ENCODE measurements at regions not wholly inside any gene's neighbourhood (a gene's known extent, or its start where the extent isn't known, plus 50 kb on each side); places are given as distances from the start of the nearest gene placed in this dataset.
A peak's percentile ranks its signal among the peaks of the same experiment; 100 is the strongest.

GRCh38 chr11:70951139-70951804 lies 301.1 kb downstream of the SHANK2 start (continued):
- no peak for TF ChIP-seq REST (IDR thresholded peaks at IDR 0.05; ENCODE audit: unreplicated experiment)
- no peak for TF ChIP-seq ZNF114 (CRISPR knock-in tag; IDR thresholded peaks at IDR 0.05)
- TF ChIP-seq CREB1 (CRISPR knock-in tag; IDR thresholded peaks at IDR 0.05; ENCODE audit: low read depth), result peak; percentile 74
- no peak for TF ChIP-seq ZNF331 (CRISPR knock-in tag; IDR thresholded peaks at IDR 0.05; ENCODE audit: low read depth)
- no peak for TF ChIP-seq CTCF (conservative IDR thresholded peaks at IDR 0.05; ENCODE audit: low read depth in 2 of 2)
- TF ChIP-seq EZH2phosphoT487 (IDR thresholded peaks at IDR 0.05; ENCODE audit: unreplicated experiment), result no peak

- Mint-ChIP-seq H3K4me1 (no peaks in the 10 kb centered on the region), H3K27me3 (ENCODE audit: insufficient read depth, low read depth, poor library complexity) (peaks cover 5% of the 10 kb centered on the region), H3K27ac (no peak overlapping the region), H3K4me3 (no peak overlapping the region), H3K9me3 (peaks cover 6% of the 10 kb centered on the region), H3K36me3 (ENCODE audit: low read depth) (peaks cover 38% of the 10 kb centered on the region)
- Histone ChIP-seq H3K36me3 (ENCODE audit: insufficient read depth) (no peaks in the 10 kb centered on the region), H3K4me3 (no peak overlapping the region), H3K4me1 (ENCODE audit: insufficient read depth) (no peaks in the 10 kb centered on the region), H3K27ac (ENCODE audit: low read depth) (no peak overlapping the region), H3K27me3 (ENCODE audit: insufficient read depth) (no peaks in the 10 kb centered on the region), H3K9me2 (ENCODE audit: insufficient read depth) (no peaks in the 10 kb centered on the region), H3K79me2 (replicated peaks; ENCODE audit: insufficient read depth) (no peaks in the 10 kb centered on the region), H4K20me1 (replicated peaks; ENCODE audit: insufficient read depth) (peaks cover 5% of the 10 kb centered on the region; the same call in 1 of the 2 replicates), H3K4me2 (no peak overlapping the region), H2AFZ (no peak overlapping the region), H3F3A (replicated peaks; ENCODE audit: low read depth) (no peaks in the 10 kb centered on the region)
- DNase-seq (ENCODE audit: low spot score) (no peak), ATAC-seq (no peak)
- no peak for TF ChIP-seq ZNF331 (CRISPR knock-in tag; IDR thresholded peaks at IDR 0.05; ENCODE audit: low read depth)
- TF ChIP-seq ZNF462 (CRISPR knock-in tag; IDR thresholded peaks at IDR 0.05), result no peak
- no peak for TF ChIP-seq REST (IDR thresholded peaks at IDR 0.05; ENCODE audit: unreplicated experiment)
- no peak for TF ChIP-seq NANOG (IDR thresholded peaks at IDR 0.05; ENCODE audit: borderline replicate concordance)
- TF ChIP-seq EZH2phosphoT487 (IDR thresholded peaks at IDR 0.05; ENCODE audit: unreplicated experiment), result no peak
- no peak for TF ChIP-seq CREB1 (CRISPR knock-in tag; IDR thresholded peaks at IDR 0.05; ENCODE audit: low read depth)
- no peak for TF ChIP-seq ZNF114 (CRISPR knock-in tag; IDR thresholded peaks at IDR 0.05)
Measured at GRCh38 chr11:70952191-70952590, 300.2 kb downstream of the SHANK2 start.

All from GM23338 (cell line).